OCI-LY7 (cell line): ENCODE measurements at regions not wholly inside any gene's neighbourhood (a gene's known extent, or its start where the extent isn't known, plus 50 kb on each side); places are given as distances from the start of the nearest gene placed in this dataset.

Source experiments
- BruUV-seq: library from RNA; stranded (reverse); fragments of 400-500 nt; replicated peaks from 2 replicates; lab custom pipeline; 2021; lab: Mats Ljungman, UMichigan
- CTCF ChIA-PET: fragments of 300-600 bp; sonication (Branson Sonifier 250); formaldehyde crosslinking; loops from one replicate; lab custom pipeline; 2022; ENCODE audit warnings: antibody characterized with exemption; ENCODE audit not compliant: unreplicated experiment; lab: Charles Lee
- POLR2A ChIA-PET: fragments of 300-600 bp; sonication (Branson Sonifier 250); formaldehyde crosslinking; loops from one replicate; lab custom pipeline; 2022; ENCODE audit warnings: antibody characterized with exemption; lab: Charles Lee
- DNase-seq: peaks from one replicate; pipeline ENCODE4 v3.0.0-alpha.2; 2015; ENCODE audit warnings: low spot score
- H2AFZ ChIP-seq: fragments of 200-600 bp; sonication (generic), shearing (Covaris generic); 2 replicates; pipeline ENCODE4 v1.6.1; 2014; ENCODE audit warnings: mild to moderate bottlenecking, antibody characterized with exemption, low read length, moderate library complexity
- H3K27ac ChIP-seq: fragments of 200-600 bp; sonication (generic); 2 replicates; pipeline ENCODE4 v1.5.1; 2014; ENCODE audit warnings: mixed run types, low read depth, mild to moderate bottlenecking, moderate library complexity, low read length, inconsistent platforms; ENCODE audit not compliant: poor library complexity, severe bottlenecking
- H3K36me3 ChIP-seq: fragments of 200-600 bp; sonication (generic); 2 replicates; pipeline ENCODE4 v1.6.1; 2014; ENCODE audit warnings: mild to moderate bottlenecking, antibody characterized with exemption, low read length, moderate library complexity, mixed read lengths; ENCODE audit not compliant: insufficient read depth
- H3K4me1 ChIP-seq: fragments of 200-600 bp; sonication (generic); 2 replicates; pipeline ENCODE4 v1.5.1; 2014; ENCODE audit warnings: mild to moderate bottlenecking, low read length; ENCODE audit not compliant: insufficient read depth, poor library complexity, severe bottlenecking
- H3K4me2 ChIP-seq: fragments of 200-600 bp; sonication (generic); 2 replicates; pipeline ENCODE4 v1.6.1; 2014; ENCODE audit warnings: mild to moderate bottlenecking, low read length
- H3K4me3 ChIP-seq: fragments of 200-600 bp; sonication (generic); 2 replicates; pipeline ENCODE4 v1.5.1; 2014; ENCODE audit warnings: mild to moderate bottlenecking, low read depth, low read length; ENCODE audit not compliant: poor library complexity, severe bottlenecking
- H3K79me2 ChIP-seq: fragments of 200-600 bp; sonication (generic); 2 replicates; pipeline ENCODE4 v1.6.1; 2016; ENCODE audit warnings: low read depth, mild to moderate bottlenecking, low read length, moderate library complexity, mixed read lengths; ENCODE audit not compliant: insufficient read depth
- H3K9me2 ChIP-seq: fragments of 200-600 bp; sonication (generic); 2 replicates; pipeline ENCODE4 v1.6.1; 2016; ENCODE audit warnings: mild to moderate bottlenecking, low read length, mixed read lengths; ENCODE audit not compliant: insufficient read depth
- H3K9me3 ChIP-seq: fragments of 200-600 bp; sonication (generic); 2 replicates; pipeline ENCODE4 v1.6.1; 2014; ENCODE audit warnings: mild to moderate bottlenecking, mixed run types, low read length, mixed read lengths
- H4K20me1 ChIP-seq: fragments of 200-600 bp; sonication (generic); 2 replicates; pipeline ENCODE4 v1.6.1; 2014; ENCODE audit warnings: mild to moderate bottlenecking, antibody characterized with exemption, low read length, moderate library complexity, mixed read lengths; ENCODE audit not compliant: insufficient read depth
- CTCF ChIP-seq: fragments of 200-600 bp; sonication (generic); conservative IDR thresholded peaks from 2 replicates; pipeline ENCODE4 v1.5.1; 2014; ENCODE audit warnings: mild to moderate bottlenecking, antibody characterized with exemption, low read length, moderate library complexity, mixed read lengths
- EZH2phosphoT487 ChIP-seq: fragments of 200-600 bp; sonication (generic); IDR thresholded peaks from 2 replicates; pipeline ENCODE4 v1.6.1; 2018; ENCODE audit warnings: low read depth, borderline replicate concordance, mild to moderate bottlenecking, mixed run types, antibody characterized with exemption, low read length, moderate library complexity, mixed read lengths
- intact Hi-C: fragments of 100-400 bp; cut with micrococcal nuclease; formaldehyde crosslinking; loops from one replicate; pipeline ENCODE4 v1.10.0; 2022; ENCODE audit not compliant: unreplicated experiment

- DNase-seq, result no peak
- Histone ChIP-seq H3K36me3 (no peaks in the 10 kb centered on the region), H2AFZ (no peak overlapping the region), H3K79me2 (no peaks in the 10 kb centered on the region), H3K9me3 (peaks cover 17% of the 10 kb centered on the region), H3K4me3 (no peak overlapping the region), H3K9me2 (no peaks in the 10 kb centered on the region), H4K20me1 (no peaks in the 10 kb centered on the region), H3K4me1 (no peaks in the 10 kb centered on the region), H3K4me2 (no peak overlapping the region), H3K27ac (no peak overlapping the region)
- ChIA-PET CTCF (no interaction called here), POLR2A (no interaction called here)
- BruUV-seq, result no TSS peak
- no peak for TF ChIP-seq CTCF
- no peak for TF ChIP-seq EZH2phosphoT487
- intact Hi-C loops, result no loop called here
Measured at GRCh38 chr21:16596369-16596768, 866.6 kb downstream of the USP25 start.

- ChIA-PET CTCF (no interaction called here), POLR2A (no interaction called here)
- H3K27ac ChIP-seq, result no peak overlapping the region
- H3K36me3 ChIP-seq, result no peaks in the 10 kb centered on the region
- no peak overlapping the region for H2AFZ ChIP-seq
- no peaks in the 10 kb centered on the region for H3K9me2 ChIP-seq
- no peak for TF ChIP-seq EZH2phosphoT487
- no peak for TF ChIP-seq CTCF
- no peaks in the 10 kb centered on the region for H3K79me2 ChIP-seq
- no peak for DNase-seq
- no peaks in the 10 kb centered on the region for H4K20me1 ChIP-seq
- H3K9me3 ChIP-seq, result peaks cover 17% of the 10 kb centered on the region
- H3K4me2 ChIP-seq, result no peak overlapping the region
- no peaks in the 10 kb centered on the region for H3K4me1 ChIP-seq
- no peak overlapping the region for H3K4me3 ChIP-seq
- intact Hi-C loops, result no loop called here
- BruUV-seq, result no TSS peak
Measured at GRCh38 chr21:16597753-16598152, 868.0 kb downstream of the USP25 start.

GRCh38 chr21:16605597-16605996 is 875.8 kb downstream of the USP25 start:
- Histone ChIP-seq H3K4me2 (no peak overlapping the region), H3K4me1 (no peaks in the 10 kb centered on the region), H3K4me3 (no peak overlapping the region), H2AFZ (no peak overlapping the region), H3K9me2 (no peaks in the 10 kb centered on the region), H3K9me3 (peaks cover 12% of the 10 kb centered on the region; the same call in 1 of the 2 replicates), H3K79me2 (no peaks in the 10 kb centered on the region), H3K36me3 (no peaks in the 10 kb centered on the region), H4K20me1 (no peaks in the 10 kb centered on the region), H3K27ac (no peak overlapping the region)
- POLR2A ChIA-PET, result no interaction called here
- TF ChIP-seq EZH2phosphoT487, result no peak
- no peak for TF ChIP-seq CTCF
- intact Hi-C loops, result no loop called here
- CTCF ChIA-PET, result no interaction called here
- BruUV-seq, result no TSS peak
- no peak for DNase-seq
